PC-9 (cell line): ENCODE measurements at regions not wholly inside any gene's neighbourhood (a gene's known extent, or its start where the extent isn't known, plus 50 kb on each side); places are given as distances from the start of the nearest gene placed in this dataset.

Experiments used
- BruUV-seq: library from RNA; stranded (reverse); fragments of 400-500 nt; replicated peaks from 2 replicates; lab custom pipeline; 2021; lab: Mats Ljungman, UMichigan
- CTCF ChIA-PET: fragments of 300-600 bp; sonication (Branson Sonifier 250); formaldehyde crosslinking; loops from one replicate; lab custom pipeline; 2022; ENCODE audit warnings: antibody characterized with exemption; lab: Charles Lee
- POLR2A ChIA-PET: fragments of 300-600 bp; sonication (Branson Sonifier 250); formaldehyde crosslinking; loops from one replicate; lab custom pipeline; 2022; ENCODE audit warnings: antibody characterized with exemption; ENCODE audit not compliant: unreplicated experiment; lab: Charles Lee
- DNase-seq, 2 experiments: peaks; one replicate each; pipeline versions ENCODE4 v3.0.0 to v3.0.0-alpha.2; 2015 to 2022; ENCODE audit warnings: mixed read lengths in 1 of 2
- H2AFZ ChIP-seq: fragments of 200-600 bp; sonication (generic); 2 replicates; pipeline ENCODE4 v1.8.1; 2017; ENCODE audit warnings: antibody characterized with exemption
- H3F3A ChIP-seq: fragments of 200-600 bp; sonication (generic); 2 replicates; pipeline ENCODE4 v1.8.1; 2017; ENCODE audit warnings: antibody characterized with exemption, mild to moderate bottlenecking, low read depth; ENCODE audit not compliant: insufficient read depth
- H3K27ac ChIP-seq: fragments of 200-600 bp; sonication (generic); 2 replicates; pipeline ENCODE4 v1.6.1; 2016; ENCODE audit warnings: mixed run types
- H3K27me3 ChIP-seq: fragments of 200-600 bp; sonication (generic); 2 replicates; pipeline ENCODE4 v1.6.1; 2016; ENCODE audit warnings: low read depth, mixed run types; ENCODE audit not compliant: insufficient read depth
- H3K36me3 ChIP-seq: fragments of 200-600 bp; sonication (generic); 2 replicates; pipeline ENCODE4 v1.6.1; 2016; ENCODE audit warnings: low read depth, mixed run types
- H3K4me1 ChIP-seq: fragments of 200-600 bp; sonication (generic); replicated peaks from 2 replicates; pipeline ENCODE4 v1.6.1; 2016; ENCODE audit warnings: mixed run types; ENCODE audit not compliant: insufficient read depth
- H3K4me2 ChIP-seq: fragments of 200-600 bp; sonication (generic); 2 replicates; pipeline ENCODE4 v1.6.1; 2017; ENCODE audit warnings: mixed run types
- H3K4me3 ChIP-seq: fragments of 200-600 bp; sonication (generic); 2 replicates; pipeline ENCODE4 v1.6.1; 2016; ENCODE audit warnings: mixed run types
- H3K79me2 ChIP-seq: fragments of 200-600 bp; sonication (generic); 2 replicates; pipeline ENCODE4 v1.6.1; 2017; ENCODE audit warnings: low read depth, mixed run types
- H3K9me2 ChIP-seq: fragments of 200-600 bp; sonication (generic); 2 replicates; pipeline ENCODE4 v1.8.1; 2017; ENCODE audit warnings: mild to moderate bottlenecking; ENCODE audit not compliant: insufficient read depth
- H3K9me3 ChIP-seq: fragments of 200-600 bp; sonication (generic); 2 replicates; pipeline ENCODE4 v1.8.1; 2016; ENCODE audit warnings: low read depth; ENCODE audit not compliant: insufficient read depth
- H4K20me1 ChIP-seq: fragments of 200-600 bp; sonication (generic); 2 replicates; pipeline ENCODE4 v1.8.1; 2017; ENCODE audit not compliant: insufficient read depth
- CTCF ChIP-seq: fragments of 200-600 bp; sonication (generic); conservative IDR thresholded peaks from 2 replicates; pipeline ENCODE4 v1.6.1; 2017; ENCODE audit warnings: mixed run types, antibody characterized with exemption, mild to moderate bottlenecking, moderate library complexity
- EZH2 ChIP-seq: fragments of 200-600 bp; sonication (generic); IDR thresholded peaks from 2 replicates; pipeline ENCODE4 v1.8.0; 2017; ENCODE audit warnings: antibody characterized with exemption, low read depth
- intact Hi-C: fragments of 100-400 bp; cut with micrococcal nuclease; formaldehyde crosslinking; loops from one replicate; pipeline ENCODE4 v1.10.0; 2022; ENCODE audit not compliant: unreplicated experiment

- intact Hi-C loops = no loop called here
- no peaks in the 10 kb centered on the region for H3K79me2 ChIP-seq
- H4K20me1 ChIP-seq = no peaks in the 10 kb centered on the region
- POLR2A ChIA-PET = no interaction called here
- H3K9me3 ChIP-seq = no peaks in the 10 kb centered on the region
- H3K4me3 ChIP-seq = no peak overlapping the region
- BruUV-seq = no TSS peak
- no peak overlapping the region for H3K27ac ChIP-seq
- no peaks in the 10 kb centered on the region for H3F3A ChIP-seq
- DNase-seq = no peak
- CTCF ChIA-PET = no interaction called here
- H3K36me3 ChIP-seq = no peaks in the 10 kb centered on the region
- H3K4me1 ChIP-seq = no peaks in the 10 kb centered on the region
- no peaks in the 10 kb centered on the region for H3K9me2 ChIP-seq
- TF ChIP-seq EZH2 (no peak), CTCF (no peak)
- no peak overlapping the region for H2AFZ ChIP-seq
- H3K27me3 ChIP-seq = no peaks in the 10 kb centered on the region
- no peak overlapping the region for H3K4me2 ChIP-seq
Measured at GRCh38 chr4:119816473-119816872, 187.9 kb upstream of the PDE5A start.

- H3K36me3 ChIP-seq = no peaks in the 10 kb centered on the region
- intact Hi-C loops = no loop called here
- no peak overlapping the region for H2AFZ ChIP-seq
- H3K27me3 ChIP-seq = no peaks in the 10 kb centered on the region
- ChIA-PET CTCF (no interaction called here), POLR2A (no interaction called here)
- H4K20me1 ChIP-seq = no peaks in the 10 kb centered on the region
- H3K4me3 ChIP-seq = no peak overlapping the region
- H3K27ac ChIP-seq = no peak overlapping the region
- no peaks in the 10 kb centered on the region for H3K4me1 ChIP-seq
- H3F3A ChIP-seq = no peaks in the 10 kb centered on the region
- DNase-seq = no peak
- no peaks in the 10 kb centered on the region for H3K9me3 ChIP-seq
- BruUV-seq = no TSS peak
- H3K79me2 ChIP-seq = no peaks in the 10 kb centered on the region
- H3K9me2 ChIP-seq = no peaks in the 10 kb centered on the region
- no peak overlapping the region for H3K4me2 ChIP-seq
- no peak for TF ChIP-seq CTCF
- no peak for TF ChIP-seq EZH2
Measured at GRCh38 chr4:119810001-119810400, 181.4 kb upstream of the PDE5A start.

- H3K4me1 ChIP-seq = no peaks in the 10 kb centered on the region
- intact Hi-C loops = no loop called here
- TF ChIP-seq CTCF = no peak
- no peak for TF ChIP-seq EZH2
- no peaks in the 10 kb centered on the region for H3K36me3 ChIP-seq
- DNase-seq = no peak
- H3F3A ChIP-seq = no peaks in the 10 kb centered on the region
- no peak overlapping the region for H3K4me3 ChIP-seq
- ChIA-PET POLR2A (no interaction called here), CTCF (no interaction called here)
- no peaks in the 10 kb centered on the region for H4K20me1 ChIP-seq
- H3K9me2 ChIP-seq = no peaks in the 10 kb centered on the region
- H3K9me3 ChIP-seq = no peaks in the 10 kb centered on the region
- no peaks in the 10 kb centered on the region for H3K79me2 ChIP-seq
- H3K27me3 ChIP-seq = no peaks in the 10 kb centered on the region
- H3K27ac ChIP-seq = no peak overlapping the region
- H2AFZ ChIP-seq = no peak overlapping the region
- no TSS peak for BruUV-seq
- H3K4me2 ChIP-seq = no peak overlapping the region
Measured at GRCh38 chr4:119804404-119804803, 175.8 kb upstream of the PDE5A start.
